Mesothelial cell of epicardium (in vitro differentiated cells): ENCODE measurements at regions not wholly inside any gene's neighbourhood (a gene's known extent, or its start where the extent isn't known, plus 50 kb on each side); places are given as distances from the start of the nearest gene placed in this dataset.

ENCODE experiments used
- DNase-seq, 2 experiments: peaks; one replicate each; pipeline ENCODE4 v3.0.0; 2021; ENCODE audit warnings: low spot score in 2 of 2; ENCODE audit not compliant: unreplicated experiment in 2 of 2
- H3K27ac Mint-ChIP-seq: 2 replicates; pipeline ENCODE4 v1.8.0; 2021; ENCODE audit warnings: mixed read lengths
- H3K27me3 Mint-ChIP-seq: 2 replicates; pipeline ENCODE4 v1.8.0; 2021; ENCODE audit warnings: low read depth, mixed read lengths
- H3K36me3 Mint-ChIP-seq: 2 replicates; pipeline ENCODE4 v1.8.0; 2021; ENCODE audit warnings: mixed read lengths
- H3K4me1 Mint-ChIP-seq: 2 replicates; pipeline ENCODE4 v1.8.0; 2021; ENCODE audit warnings: mixed read lengths
- H3K4me3 Mint-ChIP-seq: 2 replicates; pipeline ENCODE4 v1.8.0; 2021; ENCODE audit warnings: mild to moderate bottlenecking, moderate library complexity, mixed read lengths
- H3K9me3 Mint-ChIP-seq: 2 replicates; pipeline ENCODE4 v1.8.0; 2021; ENCODE audit warnings: mixed read lengths
- TF ChIP-seq, protein P1 (sequence below): fragments of 200-600 bp; sonication (generic); IDR thresholded peaks from one replicate; pipeline ENCODE4 v1.5.0; 2021; ENCODE audit warnings: antibody characterized with exemption; ENCODE audit not compliant: unreplicated experiment

DNA sequence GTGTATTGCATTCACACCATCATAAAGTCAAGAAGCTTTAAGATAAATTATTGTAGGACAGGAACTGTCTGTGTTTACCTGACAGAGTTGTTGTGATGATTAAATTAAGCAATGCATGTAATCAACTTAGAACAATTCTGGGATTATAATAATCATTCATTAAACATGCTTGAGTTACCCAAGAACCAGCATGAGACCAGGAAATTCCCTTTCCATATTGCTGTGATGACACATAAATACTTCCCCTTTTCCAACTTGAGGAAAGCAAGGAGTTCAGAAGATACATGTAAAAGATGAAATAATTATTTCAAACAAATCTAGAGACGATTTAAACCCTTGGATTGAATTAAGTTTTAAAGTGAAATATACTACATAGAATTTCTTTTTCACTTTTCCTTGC, 404.4 kb downstream of the GJA1 start:
- no peak overlapping the region for H3K4me3 Mint-ChIP-seq
- DNase-seq, result no peak
- no peak overlapping the region for H3K27ac Mint-ChIP-seq
- TF ChIP-seq, protein P1, sequence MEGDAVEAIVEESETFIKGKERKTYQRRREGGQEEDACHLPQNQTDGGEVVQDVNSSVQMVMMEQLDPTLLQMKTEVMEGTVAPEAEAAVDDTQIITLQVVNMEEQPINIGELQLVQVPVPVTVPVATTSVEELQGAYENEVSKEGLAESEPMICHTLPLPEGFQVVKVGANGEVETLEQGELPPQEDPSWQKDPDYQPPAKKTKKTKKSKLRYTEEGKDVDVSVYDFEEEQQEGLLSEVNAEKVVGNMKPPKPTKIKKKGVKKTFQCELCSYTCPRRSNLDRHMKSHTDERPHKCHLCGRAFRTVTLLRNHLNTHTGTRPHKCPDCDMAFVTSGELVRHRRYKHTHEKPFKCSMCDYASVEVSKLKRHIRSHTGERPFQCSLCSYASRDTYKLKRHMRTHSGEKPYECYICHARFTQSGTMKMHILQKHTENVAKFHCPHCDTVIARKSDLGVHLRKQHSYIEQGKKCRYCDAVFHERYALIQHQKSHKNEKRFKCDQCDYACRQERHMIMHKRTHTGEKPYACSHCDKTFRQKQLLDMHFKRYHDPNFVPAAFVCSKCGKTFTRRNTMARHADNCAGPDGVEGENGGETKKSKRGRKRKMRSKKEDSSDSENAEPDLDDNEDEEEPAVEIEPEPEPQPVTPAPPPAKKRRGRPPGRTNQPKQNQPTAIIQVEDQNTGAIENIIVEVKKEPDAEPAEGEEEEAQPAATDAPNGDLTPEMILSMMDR, result no peak
- H3K9me3 Mint-ChIP-seq, result peaks cover 2% of the 10 kb centered on the region
- no peaks in the 10 kb centered on the region for H3K36me3 Mint-ChIP-seq
- peaks cover 11% of the 10 kb centered on the region for H3K4me1 Mint-ChIP-seq
- H3K27me3 Mint-ChIP-seq, result no peaks in the 10 kb centered on the region

DNA sequence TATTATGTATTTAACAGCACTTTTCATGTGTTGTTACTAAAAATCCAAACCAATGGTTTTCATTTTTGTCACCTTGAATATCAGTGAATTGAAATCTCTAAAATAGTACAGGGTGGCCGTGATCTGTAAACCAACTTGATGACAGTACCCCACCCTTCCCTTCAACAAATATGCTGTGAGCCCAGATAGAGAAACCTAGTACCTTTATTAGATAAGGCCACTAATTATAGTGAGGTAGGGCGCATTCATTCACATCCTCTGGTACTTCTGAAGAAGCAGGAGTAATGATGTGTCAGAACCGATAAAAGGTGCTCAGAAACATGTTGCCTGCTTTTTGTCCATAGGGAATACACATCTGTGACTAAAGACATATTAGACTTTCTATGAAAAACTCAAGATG, 409.5 kb downstream of the GJA1 start:
- no peak overlapping the region for H3K4me3 Mint-ChIP-seq
- H3K27me3 Mint-ChIP-seq, result no peaks in the 10 kb centered on the region
- H3K36me3 Mint-ChIP-seq, result no peaks in the 10 kb centered on the region
- no peak for DNase-seq
- no peaks in the 10 kb centered on the region for H3K9me3 Mint-ChIP-seq
- H3K27ac Mint-ChIP-seq, result no peak overlapping the region
- H3K4me1 Mint-ChIP-seq, result peaks cover 20% of the 10 kb centered on the region
- TF ChIP-seq, protein P1, result no peak

DNA sequence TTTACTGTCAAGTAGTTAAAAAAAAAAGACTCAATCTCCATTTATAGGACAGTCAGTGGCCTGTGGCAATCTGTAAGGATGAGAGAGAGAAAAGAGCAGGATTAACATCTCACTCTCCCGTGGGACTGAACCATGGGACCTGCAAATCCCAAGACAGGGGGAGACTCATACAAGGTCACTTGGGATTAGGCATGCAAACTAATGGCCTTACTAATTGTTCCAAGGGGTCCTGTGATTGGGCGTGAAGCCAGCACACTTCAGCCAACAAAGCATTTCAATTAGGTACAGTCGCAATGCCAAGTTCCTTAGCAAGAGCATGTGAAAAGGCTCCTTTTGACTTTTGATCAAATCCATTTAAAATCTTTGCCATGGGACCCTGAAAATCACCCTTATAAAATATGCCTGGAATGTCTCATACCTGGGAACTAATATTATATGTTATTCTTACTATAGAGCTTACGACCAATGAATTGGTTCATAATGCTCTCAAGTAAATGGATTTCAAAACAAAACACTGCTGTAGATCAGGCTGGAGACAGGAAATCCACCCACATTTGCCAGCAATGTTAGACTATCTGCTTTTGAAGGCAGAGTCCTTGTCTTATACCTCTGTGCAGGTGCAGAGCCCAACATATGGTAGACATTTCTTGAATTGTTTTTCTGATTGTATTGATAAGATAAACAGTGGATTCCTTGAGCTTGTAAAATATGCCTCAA, 412.5 kb downstream of the GJA1 start:
- peaks cover 29% of the 10 kb centered on the region for H3K4me1 Mint-ChIP-seq
- no peaks in the 10 kb centered on the region for H3K36me3 Mint-ChIP-seq
- DNase-seq, result no peak
- TF ChIP-seq, protein P1, result no peak
- no peak overlapping the region for H3K4me3 Mint-ChIP-seq
- no peak overlapping the region for H3K27ac Mint-ChIP-seq
- no peaks in the 10 kb centered on the region for H3K27me3 Mint-ChIP-seq
- no peaks in the 10 kb centered on the region for H3K9me3 Mint-ChIP-seq

DNA sequence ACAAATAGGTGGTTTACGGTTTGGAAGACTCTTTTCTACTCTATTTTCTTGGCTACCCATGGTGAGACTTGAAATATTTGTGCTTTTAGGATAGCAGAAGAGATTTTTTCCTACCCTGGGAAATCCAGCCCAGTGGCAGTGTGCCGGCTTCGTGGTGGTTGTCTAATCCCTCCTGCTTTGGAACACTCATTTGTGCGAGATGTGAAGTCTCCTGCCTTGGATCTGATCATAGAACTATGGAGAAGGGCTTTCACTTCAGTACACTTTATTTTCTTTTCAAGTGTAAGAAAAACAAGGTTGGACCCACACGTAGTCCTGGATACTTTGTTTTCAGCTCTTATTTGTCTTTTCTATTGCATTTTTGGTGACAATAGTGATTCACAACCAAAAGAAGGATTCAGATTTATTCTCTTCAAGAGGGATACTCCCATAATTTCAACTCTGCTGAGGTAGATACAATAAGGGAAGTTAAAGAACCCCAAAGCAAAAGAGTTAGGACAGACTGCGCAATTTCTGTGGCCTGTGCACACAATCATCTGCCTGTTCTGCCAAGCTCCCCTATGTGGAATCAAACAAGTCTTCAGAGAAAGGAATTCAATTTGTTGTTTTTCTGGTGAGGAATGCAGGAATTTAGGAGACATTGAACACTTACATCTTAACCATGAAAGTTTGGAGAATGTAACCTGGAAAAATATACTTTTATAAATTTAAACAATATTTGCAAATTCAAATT, 413.2 kb downstream of the GJA1 start:
- no peaks in the 10 kb centered on the region for H3K9me3 Mint-ChIP-seq
- H3K27ac Mint-ChIP-seq, result peak overlapping the region; percentile 43
- H3K4me3 Mint-ChIP-seq, result no peak overlapping the region
- H3K4me1 Mint-ChIP-seq, result peaks cover 29% of the 10 kb centered on the region
- H3K27me3 Mint-ChIP-seq, result no peaks in the 10 kb centered on the region
- no peaks in the 10 kb centered on the region for H3K36me3 Mint-ChIP-seq
- TF ChIP-seq, protein P1, result no peak
- no peak for DNase-seq

DNA sequence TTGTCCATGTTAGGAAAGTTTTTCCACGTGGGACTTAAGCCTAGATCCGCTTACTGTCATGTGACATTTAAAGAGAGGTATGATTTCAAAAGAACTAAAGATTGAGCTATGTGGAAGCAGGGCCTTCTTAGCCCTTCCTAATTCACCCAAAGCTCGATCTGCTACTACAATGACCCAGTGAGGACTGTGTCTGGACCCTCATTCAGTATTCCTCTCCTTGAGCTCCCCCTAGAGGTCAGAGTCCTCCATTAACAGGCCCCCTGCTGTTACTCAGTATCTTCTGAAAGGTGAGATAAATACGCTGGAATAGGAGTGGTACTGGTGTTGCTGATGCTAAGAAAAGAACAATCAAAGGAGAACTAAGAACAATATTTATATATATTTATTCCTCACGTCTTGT, 414.0 kb downstream of the GJA1 start:
- H3K4me3 Mint-ChIP-seq, result no peak overlapping the region
- H3K36me3 Mint-ChIP-seq, result no peaks in the 10 kb centered on the region
- no peaks in the 10 kb centered on the region for H3K27me3 Mint-ChIP-seq
- DNase-seq, result peak in 1 of 2 experiments; percentile 42
- TF ChIP-seq, protein P1, result peak; percentile 52
- H3K27ac Mint-ChIP-seq, result no peak overlapping the region
- peaks cover 29% of the 10 kb centered on the region for H3K4me1 Mint-ChIP-seq
- H3K9me3 Mint-ChIP-seq, result no peaks in the 10 kb centered on the region
